Mucosa of gallbladder (tissue), 1 donor: ENCODE measurements at regions not wholly inside any gene's neighbourhood (a gene's known extent, or its start where the extent isn't known, plus 50 kb on each side); places are given as distances from the start of the nearest gene placed in this dataset.

Source experiments
- DNase-seq: peaks from one replicate; pipeline ENCODE4 v3.0.0-alpha.2; 2020; ENCODE audit warnings: low spot score
- donor health status: DM: no; HTN: no; CAD: no.

GRCh38 chr3:24937228-24937627 lies 442.6 kb upstream of the THRB start:
- DNase-seq: no peak

GRCh38 chr3:24937780-24938179 lies 443.1 kb upstream of the THRB start:
- DNase-seq: no peak

GRCh38 chr3:24943961-24944360 lies 449.3 kb upstream of the THRB start:
- no peak for DNase-seq

GRCh38 chr3:24944805-24945520 lies 450.3 kb upstream of the THRB start:
- DNase-seq: no peak

- DNase-seq: no peak
These were observed 450.9 kb upstream of the THRB start for GRCh38 chr3:24945563-24945962.

GRCh38 chr3:24947103-24947502 lies 452.5 kb upstream of the THRB start:
- DNase-seq: no peak

- no peak for DNase-seq
These were observed 456.5 kb upstream of the THRB start for GRCh38 chr3:24951180-24951579.

GRCh38 chr3:24952388-24952787 lies 457.7 kb upstream of the THRB start:
- DNase-seq: no peak

GRCh38 chr3:24953060-24953771 lies 458.6 kb upstream of the THRB start:
- DNase-seq: no peak

- no peak for DNase-seq
These were observed 462.0 kb upstream of the THRB start for GRCh38 chr3:24956613-24957012.

GRCh38 chr3:24958271-24958670 lies 463.6 kb upstream of the THRB start:
- DNase-seq: no peak

GRCh38 chr3:24958910-24959447 lies 464.3 kb upstream of the THRB start:
- DNase-seq: no peak

- no peak for DNase-seq
These were observed 464.1 kb upstream of the RARB start for GRCh38 chr3:24963762-24964625.

GRCh38 chr3:24965706-24966385 lies 462.2 kb upstream of the RARB start:
- DNase-seq: no peak

GRCh38 chr3:24968036-24968435 lies 460.0 kb upstream of the RARB start:
- DNase-seq: no peak

- DNase-seq: no peak
These were observed 455.6 kb upstream of the RARB start for GRCh38 chr3:24972491-24972890.

- no peak for DNase-seq
These were observed 446.8 kb upstream of the RARB start for GRCh38 chr3:24981309-24981708.

GRCh38 chr3:24981924-24982323 lies 446.1 kb upstream of the RARB start:
- no peak for DNase-seq

- DNase-seq: no peak
These were observed 442.4 kb upstream of the RARB start for GRCh38 chr3:24985668-24986067.

GRCh38 chr3:24986612-24987011 lies 441.5 kb upstream of the RARB start:
- no peak for DNase-seq

- DNase-seq: no peak
These were observed 428.7 kb upstream of the RARB start for GRCh38 chr3:24999357-24999756.
